GM21737 (cell line): ENCODE measurements at regions not wholly inside any gene's neighbourhood (a gene's known extent, or its start where the extent isn't known, plus 50 kb on each side); places are given as distances from the start of the nearest gene placed in this dataset.

Experiments used
- ATAC-seq: cut with Tn5 transposase; IDR thresholded peaks from one replicate; pipeline ENCODE4 v1.9.1; 2021; ENCODE audit warnings: mild to moderate bottlenecking, moderate library complexity; ENCODE audit not compliant: unreplicated experiment

DNA sequence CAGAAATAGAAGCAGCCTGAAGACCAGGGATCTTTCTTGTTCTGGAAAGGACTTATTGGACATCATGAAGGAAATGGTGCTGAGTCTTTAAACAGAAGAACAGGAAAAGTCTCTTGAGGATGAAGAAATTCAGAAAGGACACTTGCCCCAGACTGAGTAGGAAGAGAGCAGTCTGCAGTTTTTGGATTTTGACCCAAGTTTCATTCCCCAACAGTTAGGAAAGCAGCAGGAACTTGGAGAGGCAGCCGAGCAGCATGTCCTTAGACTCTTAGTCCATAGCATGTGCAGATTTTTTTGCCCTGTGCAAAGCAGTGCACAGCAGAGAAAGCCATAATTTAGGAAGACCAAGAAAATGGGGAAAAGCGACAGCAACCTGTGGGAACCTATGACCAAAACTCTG lies 927.2 kb upstream of the AUTS2 start:
- ATAC-seq: no peak

GRCh38 chr7:68671671-68672070 lies 926.6 kb upstream of the AUTS2 start:
- no peak for ATAC-seq

DNA sequence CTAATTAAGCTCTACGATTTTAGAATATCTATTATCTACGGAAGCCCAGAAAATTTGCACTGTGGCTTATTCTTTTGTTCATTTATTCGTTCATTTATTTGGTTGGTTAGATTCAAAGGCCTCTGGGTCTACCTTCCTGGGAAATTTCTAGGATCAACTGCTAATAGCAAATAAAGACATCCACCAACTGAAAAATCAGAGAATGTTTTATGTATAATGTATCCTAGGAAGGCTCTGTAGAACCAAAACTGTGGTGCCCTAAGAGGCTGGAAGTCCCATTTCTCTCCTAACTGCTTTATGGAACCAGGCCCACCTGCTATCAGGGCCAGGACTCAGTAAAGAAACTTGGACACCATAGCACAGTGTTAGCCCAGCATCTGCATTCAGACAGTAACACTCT lies 923.4 kb upstream of the AUTS2 start:
- no peak for ATAC-seq

DNA sequence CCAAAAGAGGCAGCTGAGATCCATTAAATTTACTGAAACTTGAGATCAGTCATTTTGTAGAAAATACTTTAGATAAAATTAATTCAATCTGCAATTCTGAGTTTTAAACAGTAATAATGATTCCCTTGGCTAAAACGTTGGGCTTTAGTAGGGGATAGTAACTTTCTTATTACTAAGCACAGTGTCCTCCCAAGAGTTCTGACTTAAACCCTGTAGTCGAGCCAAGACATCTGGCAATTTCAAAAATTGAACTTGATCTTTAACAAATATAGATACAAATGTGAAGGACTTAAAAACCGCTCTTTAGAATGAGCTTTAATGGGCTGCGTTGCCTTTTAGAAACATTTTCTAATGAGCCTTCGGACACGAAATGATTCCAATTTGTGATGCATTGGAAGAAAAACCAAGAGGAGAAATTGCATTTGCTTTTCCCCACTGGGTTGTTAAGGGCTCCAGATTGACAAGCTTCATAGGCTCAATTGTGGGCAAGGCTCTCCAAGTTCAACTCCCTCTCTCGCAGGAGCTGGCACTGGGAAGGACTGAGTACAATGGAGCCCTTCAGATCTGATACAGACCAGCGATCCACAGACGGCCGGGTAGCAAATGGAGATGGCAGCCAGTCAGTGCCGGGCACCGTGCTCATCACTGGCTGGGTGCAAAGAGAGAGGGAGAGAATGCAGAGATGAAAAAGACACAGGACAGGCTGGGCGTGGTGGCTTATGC lies 921.3 kb upstream of the AUTS2 start:
- no peak for ATAC-seq

DNA sequence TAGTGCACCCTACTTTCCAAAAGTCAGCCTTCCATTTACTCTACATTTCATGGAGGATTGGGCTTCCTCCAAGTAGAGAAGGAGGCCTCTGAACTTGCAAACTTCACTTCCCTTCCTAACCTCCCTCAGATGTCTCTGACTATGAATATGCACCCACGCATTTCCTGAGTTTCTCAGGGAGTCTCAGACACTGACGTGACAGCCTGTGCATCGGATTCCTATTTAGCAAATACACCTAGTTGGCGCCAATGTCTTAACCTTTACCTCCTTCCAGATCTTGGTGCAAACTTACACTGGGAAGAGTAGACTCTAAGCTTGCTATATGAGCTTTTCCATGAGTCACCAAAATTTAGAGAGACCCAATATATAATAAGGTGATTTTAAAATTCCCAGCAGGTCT lies 920.1 kb upstream of the AUTS2 start:
- ATAC-seq: no peak

DNA sequence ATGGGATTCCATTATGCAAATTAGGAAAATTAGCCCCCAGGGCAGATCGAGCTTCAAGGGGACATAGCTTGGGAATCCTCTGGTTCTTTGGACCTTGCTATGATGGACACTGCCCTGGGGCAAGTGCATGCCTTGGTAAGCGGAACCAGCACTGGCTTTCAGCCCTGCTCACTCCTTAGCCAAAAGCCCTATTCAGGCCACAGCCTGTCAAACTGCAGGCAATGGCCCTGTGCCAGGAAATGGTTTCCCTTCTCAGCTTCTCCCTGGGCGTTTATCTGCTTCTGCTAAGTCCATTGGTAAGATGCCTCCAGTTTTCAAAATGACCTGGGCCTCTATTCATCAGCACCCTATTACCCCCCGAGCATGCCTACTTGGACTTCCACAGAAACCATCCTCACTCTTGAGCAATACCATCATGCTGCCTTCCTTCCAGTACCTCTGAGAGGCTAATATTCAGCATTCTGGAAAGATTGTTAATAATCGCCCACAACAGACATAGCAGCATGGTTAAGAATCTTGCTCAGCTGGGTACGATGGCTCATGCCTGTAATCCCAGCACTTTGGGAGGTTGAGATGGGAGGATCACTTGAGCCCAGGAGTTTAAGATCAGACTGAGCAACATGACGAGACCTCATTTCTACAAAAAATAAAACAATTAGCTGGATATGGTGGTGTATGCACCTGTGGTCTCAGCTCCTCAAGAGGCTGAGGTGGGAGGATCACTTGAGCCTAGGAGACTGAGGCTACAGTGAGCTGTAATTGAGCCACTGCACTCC lies 918.6 kb upstream of the AUTS2 start:
- no peak for ATAC-seq

DNA sequence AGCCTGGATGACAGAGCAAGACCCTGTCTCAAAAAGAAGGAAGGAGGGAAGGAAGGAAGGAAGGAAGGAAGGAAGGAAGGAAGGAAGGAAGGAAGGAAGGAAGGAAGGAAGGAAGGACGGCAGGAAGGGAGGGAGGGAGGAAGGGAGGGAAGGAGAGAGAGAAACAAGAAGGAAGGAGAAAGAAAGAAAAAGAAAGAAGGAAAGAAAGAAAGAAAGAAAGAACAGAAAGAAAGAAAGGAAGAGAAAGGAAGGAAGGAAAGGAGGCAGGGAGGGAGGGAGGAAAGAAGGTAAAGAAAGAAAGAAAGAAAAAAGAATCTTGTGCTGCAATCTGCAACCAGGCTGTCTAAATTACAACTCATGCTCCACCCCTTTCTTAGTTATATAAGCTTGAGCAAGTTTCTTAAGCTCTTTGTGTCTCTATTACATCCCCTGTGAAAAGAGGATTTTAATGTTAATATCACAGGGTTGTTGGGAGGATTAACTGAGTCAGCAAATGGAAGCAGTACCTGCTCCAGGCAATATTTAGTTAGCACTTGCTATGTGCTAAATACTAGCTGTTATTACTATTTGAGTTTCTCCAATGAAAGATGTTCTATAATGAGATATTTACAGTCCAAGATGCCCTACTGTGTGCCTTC lies 917.9 kb upstream of the AUTS2 start:
- ATAC-seq: no peak

DNA sequence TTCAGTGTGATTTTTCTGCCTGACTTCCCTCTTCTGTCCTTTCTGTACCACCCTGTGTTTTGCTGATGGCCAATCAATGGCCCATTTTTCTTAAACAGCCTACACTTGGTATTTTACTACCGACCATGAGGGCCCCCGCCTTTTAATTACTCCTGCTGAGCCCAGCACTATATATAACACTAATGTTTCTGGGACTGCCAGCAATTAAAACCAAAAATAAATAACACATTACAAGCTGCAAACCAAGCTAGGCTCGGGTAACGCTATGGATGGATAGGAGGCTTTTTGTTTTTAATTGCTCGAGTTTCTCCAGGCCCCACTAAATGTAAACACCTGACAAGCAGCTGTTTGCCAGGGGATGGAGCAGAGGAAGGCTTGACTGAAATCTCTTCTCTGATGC lies 915.4 kb upstream of the AUTS2 start:
- ATAC-seq: no peak

DNA sequence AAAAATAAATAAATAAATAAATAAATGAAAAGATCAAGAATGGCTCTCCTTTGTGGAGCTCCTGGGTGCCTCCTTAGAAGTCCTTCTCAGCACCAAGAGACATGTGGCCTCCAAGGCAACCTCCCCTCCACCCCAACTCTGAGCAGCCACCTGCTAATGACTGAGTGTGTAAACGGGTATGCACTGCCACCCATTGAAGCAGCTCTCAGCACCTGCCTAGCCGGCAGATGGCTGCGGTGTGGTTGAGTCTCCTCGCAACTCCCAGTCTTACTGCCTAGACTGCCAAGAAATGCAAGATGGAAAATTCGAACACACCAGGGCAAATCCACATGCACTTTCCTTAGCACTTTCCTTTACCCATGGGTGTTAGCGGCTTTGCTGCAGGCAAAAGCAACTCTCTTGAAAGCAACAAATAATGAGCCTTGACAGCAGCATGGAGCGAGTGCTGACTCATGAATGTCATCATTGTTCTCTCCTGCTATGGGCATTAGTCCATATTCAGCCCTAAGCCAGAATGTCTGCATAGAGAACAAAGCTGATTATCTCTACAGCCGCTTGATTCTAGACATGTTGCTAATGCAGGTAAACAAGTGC lies 913.9 kb upstream of the AUTS2 start:
- no peak for ATAC-seq

GRCh38 chr7:68684996-68685395 lies 913.3 kb upstream of the AUTS2 start:
- no peak for ATAC-seq

DNA sequence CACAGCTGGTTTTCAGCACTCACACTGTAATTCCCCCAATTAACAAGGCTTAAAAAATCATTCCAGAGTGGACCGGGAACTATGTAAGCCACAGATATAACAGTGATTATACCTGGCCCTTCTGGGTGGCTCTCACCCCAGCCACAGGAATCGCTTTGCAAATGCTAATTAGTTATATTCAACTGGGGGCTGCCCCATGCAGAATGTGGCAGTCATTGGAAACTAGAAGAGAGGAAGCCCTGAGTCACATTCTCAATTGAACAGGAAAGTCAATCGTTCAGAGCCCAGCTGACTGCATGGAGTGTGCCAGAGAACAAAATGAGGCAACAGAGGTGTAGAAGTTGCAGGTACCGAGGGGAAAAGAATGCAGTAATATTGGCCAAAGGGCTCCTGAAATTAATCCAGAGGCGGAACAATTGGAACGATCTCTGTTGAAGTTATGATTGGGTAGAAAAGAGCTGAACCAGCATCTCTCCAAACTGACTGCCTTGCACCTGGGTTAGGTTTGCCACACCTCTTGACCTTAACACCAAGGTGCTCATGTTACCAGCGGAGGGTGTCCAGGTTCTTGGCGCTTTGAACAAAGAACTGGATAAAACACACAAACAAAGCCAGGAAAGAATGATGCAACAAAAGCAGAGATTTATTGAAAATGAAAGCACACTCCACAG lies 909.7 kb upstream of the AUTS2 start:
- no peak for ATAC-seq

- no peak for ATAC-seq
Measured at GRCh38 chr7:68689087-68689433, 909.2 kb upstream of the AUTS2 start.

DNA sequence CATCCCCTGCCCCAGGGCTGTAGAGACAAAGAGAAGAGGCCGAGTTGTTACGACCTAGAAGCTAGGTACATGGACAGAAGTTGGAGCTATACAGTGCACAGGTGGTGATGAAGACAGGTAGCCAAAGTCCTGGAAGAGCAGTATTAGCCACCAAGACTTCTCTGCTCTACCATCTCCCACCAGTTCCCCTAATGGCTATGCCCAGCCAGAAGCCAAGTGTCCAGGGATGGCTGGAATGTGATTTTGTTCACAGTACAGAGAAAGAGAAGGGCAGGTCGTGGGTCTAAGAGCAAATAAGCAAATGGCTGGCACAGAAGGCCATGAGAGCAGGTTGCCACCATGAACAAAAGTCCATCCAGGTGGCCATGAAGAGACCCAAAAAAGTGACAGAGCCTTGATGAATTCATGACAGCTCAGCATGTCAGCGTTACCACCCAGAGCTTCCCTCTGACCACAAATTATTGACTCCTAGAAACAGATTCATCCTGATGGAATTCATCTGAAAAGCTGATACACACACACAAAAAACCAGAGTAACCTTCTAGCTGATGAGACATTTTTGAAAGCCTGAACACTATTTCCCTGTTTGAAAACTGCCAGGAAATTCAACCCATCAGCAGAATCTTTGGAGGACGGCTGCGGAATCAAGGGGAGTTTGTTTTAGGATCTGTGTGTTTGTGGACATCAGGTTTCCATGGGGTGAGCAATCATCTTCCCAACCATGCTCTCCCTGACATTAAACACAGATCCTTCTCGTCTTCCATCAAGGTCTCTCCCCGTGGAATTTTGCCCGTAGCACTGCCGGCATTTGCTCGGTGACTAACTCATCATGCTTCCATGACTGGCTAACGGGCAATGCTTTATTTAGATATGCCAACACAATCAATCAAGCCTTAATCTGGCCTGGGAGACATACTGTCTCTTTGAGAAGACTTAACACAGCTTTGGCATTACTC lies 906.7 kb upstream of the AUTS2 start:
- no peak for ATAC-seq

GRCh38 chr7:68692511-68692910 lies 905.8 kb upstream of the AUTS2 start:
- ATAC-seq: no peak

- ATAC-seq: no peak
Measured at GRCh38 chr7:68694656-68695055, 903.6 kb upstream of the AUTS2 start.

DNA sequence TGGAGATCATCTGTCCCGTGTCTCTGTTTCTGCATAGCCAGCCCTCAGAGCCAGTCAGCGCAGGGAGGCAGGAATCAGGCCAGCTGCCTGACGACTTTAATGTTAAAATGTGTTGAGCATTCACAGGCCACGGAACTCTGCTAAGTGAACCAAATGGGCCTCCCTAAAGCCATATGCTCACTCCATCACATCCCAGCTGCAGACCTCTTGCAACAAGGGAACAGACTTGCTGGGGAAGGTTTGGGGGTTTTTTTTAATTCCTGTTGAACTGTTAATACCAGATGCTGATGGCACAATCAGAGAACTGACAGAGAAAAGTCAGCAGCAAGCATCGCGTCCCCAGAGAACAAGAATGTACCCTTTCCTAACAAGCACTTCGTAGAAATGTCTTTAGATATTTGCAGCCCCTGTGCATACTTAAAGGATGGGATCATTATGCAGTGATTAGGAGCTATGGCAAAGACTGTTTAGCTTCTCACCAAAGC lies 900.4 kb upstream of the AUTS2 start:
- no peak for ATAC-seq

DNA sequence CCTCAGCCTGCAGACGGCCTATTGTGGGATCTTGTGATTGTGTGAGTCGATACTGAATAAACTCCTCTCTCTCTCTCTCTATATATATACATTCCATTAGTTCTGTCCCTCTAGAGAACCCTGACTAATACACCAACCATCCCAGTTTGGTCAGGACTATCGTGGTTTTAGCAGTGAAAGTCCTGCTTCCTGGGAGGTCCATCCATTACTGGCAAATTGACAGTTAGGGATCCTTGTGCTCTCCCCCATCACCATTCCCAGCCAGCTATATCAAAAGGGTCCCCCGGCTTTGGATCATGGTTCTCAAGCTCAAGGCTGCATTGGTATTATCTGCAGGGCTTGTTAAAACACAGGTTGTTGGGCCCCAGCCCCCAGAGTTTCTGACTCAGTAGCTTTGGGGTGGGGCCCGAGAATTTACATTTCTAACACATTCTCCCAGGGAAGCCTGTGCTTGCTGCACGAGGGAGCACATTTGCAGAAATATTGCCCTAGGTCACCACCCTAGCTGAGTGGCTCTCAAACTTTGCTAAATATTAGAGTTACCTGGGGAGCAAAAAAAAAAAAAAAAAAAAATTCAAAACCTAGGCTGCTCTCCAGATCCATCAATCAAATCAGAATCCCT lies 899.1 kb upstream of the AUTS2 start:
- no peak for ATAC-seq

- ATAC-seq: no peak
Measured at GRCh38 chr7:68700414-68700813, 897.9 kb upstream of the AUTS2 start.

DNA sequence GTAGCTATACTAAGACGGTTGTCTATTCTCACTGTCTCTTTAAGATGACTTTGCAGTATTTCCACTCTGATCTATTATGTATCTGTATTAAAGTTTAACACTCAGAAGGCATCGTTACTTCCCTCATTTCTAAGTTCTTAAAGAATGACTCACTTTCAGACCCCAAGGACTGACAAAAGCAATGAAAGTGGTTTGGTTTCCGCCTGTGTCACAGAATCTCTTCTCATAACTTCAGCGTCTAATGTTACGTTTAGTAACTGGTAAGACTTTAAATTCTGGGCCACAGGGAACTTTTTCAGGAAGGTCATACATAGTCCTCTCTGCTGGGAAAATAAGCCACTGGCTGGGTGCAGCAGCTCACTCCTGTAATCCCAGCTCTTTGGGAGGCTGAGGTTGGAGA lies 892.0 kb upstream of the AUTS2 start:
- no peak for ATAC-seq

DNA sequence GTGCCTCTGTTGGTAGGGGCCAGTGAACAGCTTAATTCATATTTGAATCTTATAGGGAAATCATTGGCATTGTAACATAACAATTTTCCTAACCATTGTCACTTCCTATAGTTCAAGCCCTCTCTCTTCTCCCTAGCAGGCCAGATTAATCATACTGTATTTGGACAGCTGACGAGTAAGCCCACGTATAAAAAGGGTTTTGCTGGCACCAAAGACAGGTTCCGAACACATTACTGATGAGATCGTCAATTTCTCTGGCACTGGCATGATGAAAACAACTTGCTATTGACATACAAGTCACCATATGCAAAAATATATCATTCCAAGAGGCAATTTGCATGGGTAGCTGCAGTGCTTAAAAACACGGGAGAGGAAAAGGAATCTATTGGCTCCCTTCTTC lies 891.1 kb upstream of the AUTS2 start:
- ATAC-seq: no peak
